ENCODE measurements at regions not wholly inside any gene's neighbourhood (a gene's known extent, or its start where the extent isn't known, plus 50 kb on each side); places are given as distances from the start of the nearest gene placed in this dataset.

DNA sequence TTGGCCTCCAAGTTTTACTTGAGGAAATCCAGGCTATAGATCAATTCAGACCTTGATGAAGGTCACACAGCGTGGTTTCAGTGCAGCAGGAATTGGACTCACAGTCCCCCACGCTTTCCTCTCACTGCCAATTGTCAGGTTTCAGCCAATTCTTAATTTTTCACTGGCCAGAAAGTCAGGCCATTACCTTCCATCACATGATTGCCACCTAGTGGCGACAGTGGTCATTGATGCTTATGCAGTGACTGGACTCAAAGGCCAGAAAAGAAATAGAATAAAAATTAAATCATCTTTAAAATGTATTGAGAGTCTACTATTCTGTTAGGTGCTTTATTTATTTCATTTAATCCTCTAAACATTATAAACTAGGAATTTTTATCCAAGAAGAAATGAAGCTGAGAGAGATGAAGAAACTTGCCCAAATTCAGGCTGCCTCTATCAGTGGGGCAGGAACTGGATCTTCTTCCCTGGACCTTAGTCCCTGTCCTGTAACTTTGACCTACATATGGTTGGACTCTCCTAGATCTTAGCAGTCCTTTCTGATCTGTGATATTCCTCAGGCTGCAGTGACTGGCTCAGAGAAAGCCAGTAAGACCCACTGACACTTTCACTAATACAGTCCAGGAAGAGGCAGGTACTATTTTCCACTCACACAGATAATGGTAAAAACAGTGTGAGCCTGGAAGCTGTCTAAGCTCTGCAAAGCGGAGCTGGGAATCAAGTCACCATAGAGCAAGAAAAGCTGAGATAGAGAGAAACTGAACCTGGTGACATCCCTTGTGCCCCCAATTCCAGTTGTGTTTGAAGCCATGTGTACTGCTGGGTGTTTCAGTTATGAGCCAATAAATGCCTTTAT, 133.3 kb downstream of the ELOVL4 start:
- no peak overlapping the region for H3K4me2 ChIP-seq
- no peaks in the 10 kb centered on the region for H4K20me1 ChIP-seq (ENCODE audit: insufficient read depth)
- no peaks in the 10 kb centered on the region for H3K79me2 ChIP-seq (ENCODE audit: insufficient read depth)
- DNase-seq = peak; percentile 68
- WGBS (ENCODE audit: low lambda C conversion rate) = 6% methylated on average over 4 of the region's 4 CpGs
- H3F3A ChIP-seq (replicated peaks; ENCODE audit: insufficient read depth) = no peaks in the 10 kb centered on the region
- H3K36me3 ChIP-seq (replicated peaks in 1 of 2; ENCODE audit: control insufficient read depth in 1 of 2, insufficient read depth in 2 of 2, low read length in 1 of 2) = no peaks in the 10 kb centered on the region
- no peak overlapping the region; a peak in 1 of 4 replicates for H3K4me3 ChIP-seq (ENCODE audit: low read depth in 2 of 2, low read length in 1 of 2)
- peaks cover 0 to 48% of the 10 kb centered on the region in 2 experiments; a peak in 3 of 4 replicates for H3K4me1 ChIP-seq (ENCODE audit: control insufficient read depth in 1 of 2, insufficient read depth in 2 of 2, low read depth in 1 of 2, low read length in 1 of 2)
- H3K9ac ChIP-seq = no peak overlapping the region
- no peaks in the 10 kb centered on the region for H3K27me3 ChIP-seq (ENCODE audit: insufficient read depth)
- POLR2A ChIA-PET = no interaction called here
- peak overlapping the region; percentile 65 for H2AFZ ChIP-seq (ENCODE audit: low read depth)
- H3K9me3 ChIP-seq = no peaks in the 10 kb centered on the region
- H3K9me2 ChIP-seq = no peaks in the 10 kb centered on the region
- CTCF ChIA-PET = interaction anchor here (0.6 to 2.8 kb wide), 40 partner anchors 10 to 736 kb away, joined by 3 to 74 read pairs (median 4); partner anchors contain the start of genes LCA5 and PHIP
- H3K27ac ChIP-seq (ENCODE audit: low read depth in 2 of 2, low read length in 1 of 2) = peak overlapping the region in 1 of 2 experiments; percentile 100; a peak in 2 of 4 replicates
- TF ChIP-seq SIN3A (IDR thresholded peaks at IDR 0.05; ENCODE audit: borderline replicate concordance, low read depth, low read length) (no peak), EZH2phosphoT487 (IDR thresholded peaks at IDR 0.05; ENCODE audit: borderline replicate concordance, low read depth) (no peak), EP300 (IDR thresholded peaks at IDR 0.05; ENCODE audit: borderline replicate concordance in 1 of 2, low read depth in 1 of 2, low read length in 1 of 2) (peak in 1 of 2 experiments; percentile 34; a peak in 1 of 4 replicates), TCF12 (IDR thresholded peaks at IDR 0.05) (no peak), TEAD4 (IDR thresholded peaks at IDR 0.05; ENCODE audit: borderline replicate concordance, insufficient read depth) (no peak), FOSL2 (IDR thresholded peaks at IDR 0.05; ENCODE audit: borderline replicate concordance, low read depth) (no peak), RAD21 (IDR thresholded peaks at IDR 0.05; ENCODE audit: low read length) (peak; percentile 98), FOXM1 (IDR thresholded peaks at IDR 0.05; ENCODE audit: low read depth) (no peak), RFX5 (IDR thresholded peaks at IDR 0.05; ENCODE audit: low read length) (no peak), RCOR1 (IDR thresholded peaks at IDR 0.05; ENCODE audit: low read length) (0 out of 2 replicates have a peak, but pooled peaks have one; percentile 12), SMC3 (IDR thresholded peaks at IDR 0.05; ENCODE audit: low read depth, low read length) (peak; percentile 92), ELF1 (IDR thresholded peaks at IDR 0.05) (no peak), GABPA (IDR thresholded peaks at IDR 0.05; ENCODE audit: low read depth) (no peak), NRF1 (IDR thresholded peaks at IDR 0.05; ENCODE audit: low read depth, low read length) (no peak)
- TF ChIP-seq, protein P1, sequence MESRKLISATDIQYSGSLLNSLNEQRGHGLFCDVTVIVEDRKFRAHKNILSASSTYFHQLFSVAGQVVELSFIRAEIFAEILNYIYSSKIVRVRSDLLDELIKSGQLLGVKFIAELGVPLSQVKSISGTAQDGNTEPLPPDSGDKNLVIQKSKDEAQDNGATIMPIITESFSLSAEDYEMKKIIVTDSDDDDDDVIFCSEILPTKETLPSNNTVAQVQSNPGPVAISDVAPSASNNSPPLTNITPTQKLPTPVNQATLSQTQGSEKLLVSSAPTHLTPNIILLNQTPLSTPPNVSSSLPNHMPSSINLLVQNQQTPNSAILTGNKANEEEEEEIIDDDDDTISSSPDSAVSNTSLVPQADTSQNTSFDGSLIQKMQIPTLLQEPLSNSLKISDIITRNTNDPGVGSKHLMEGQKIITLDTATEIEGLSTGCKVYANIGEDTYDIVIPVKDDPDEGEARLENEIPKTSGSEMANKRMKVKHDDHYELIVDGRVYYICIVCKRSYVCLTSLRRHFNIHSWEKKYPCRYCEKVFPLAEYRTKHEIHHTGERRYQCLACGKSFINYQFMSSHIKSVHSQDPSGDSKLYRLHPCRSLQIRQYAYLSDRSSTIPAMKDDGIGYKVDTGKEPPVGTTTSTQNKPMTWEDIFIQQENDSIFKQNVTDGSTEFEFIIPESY (IDR thresholded peaks at IDR 0.05; ENCODE audit: borderline replicate concordance, low read depth) = no peak
- TF ChIP-seq, protein P2, sequence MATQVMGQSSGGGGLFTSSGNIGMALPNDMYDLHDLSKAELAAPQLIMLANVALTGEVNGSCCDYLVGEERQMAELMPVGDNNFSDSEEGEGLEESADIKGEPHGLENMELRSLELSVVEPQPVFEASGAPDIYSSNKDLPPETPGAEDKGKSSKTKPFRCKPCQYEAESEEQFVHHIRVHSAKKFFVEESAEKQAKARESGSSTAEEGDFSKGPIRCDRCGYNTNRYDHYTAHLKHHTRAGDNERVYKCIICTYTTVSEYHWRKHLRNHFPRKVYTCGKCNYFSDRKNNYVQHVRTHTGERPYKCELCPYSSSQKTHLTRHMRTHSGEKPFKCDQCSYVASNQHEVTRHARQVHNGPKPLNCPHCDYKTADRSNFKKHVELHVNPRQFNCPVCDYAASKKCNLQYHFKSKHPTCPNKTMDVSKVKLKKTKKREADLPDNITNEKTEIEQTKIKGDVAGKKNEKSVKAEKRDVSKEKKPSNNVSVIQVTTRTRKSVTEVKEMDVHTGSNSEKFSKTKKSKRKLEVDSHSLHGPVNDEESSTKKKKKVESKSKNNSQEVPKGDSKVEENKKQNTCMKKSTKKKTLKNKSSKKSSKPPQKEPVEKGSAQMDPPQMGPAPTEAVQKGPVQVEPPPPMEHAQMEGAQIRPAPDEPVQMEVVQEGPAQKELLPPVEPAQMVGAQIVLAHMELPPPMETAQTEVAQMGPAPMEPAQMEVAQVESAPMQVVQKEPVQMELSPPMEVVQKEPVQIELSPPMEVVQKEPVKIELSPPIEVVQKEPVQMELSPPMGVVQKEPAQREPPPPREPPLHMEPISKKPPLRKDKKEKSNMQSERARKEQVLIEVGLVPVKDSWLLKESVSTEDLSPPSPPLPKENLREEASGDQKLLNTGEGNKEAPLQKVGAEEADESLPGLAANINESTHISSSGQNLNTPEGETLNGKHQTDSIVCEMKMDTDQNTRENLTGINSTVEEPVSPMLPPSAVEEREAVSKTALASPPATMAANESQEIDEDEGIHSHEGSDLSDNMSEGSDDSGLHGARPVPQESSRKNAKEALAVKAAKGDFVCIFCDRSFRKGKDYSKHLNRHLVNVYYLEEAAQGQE (IDR thresholded peaks at IDR 0.05; ENCODE audit: low read depth, low read length) = no peak
- TF ChIP-seq, protein P3, sequence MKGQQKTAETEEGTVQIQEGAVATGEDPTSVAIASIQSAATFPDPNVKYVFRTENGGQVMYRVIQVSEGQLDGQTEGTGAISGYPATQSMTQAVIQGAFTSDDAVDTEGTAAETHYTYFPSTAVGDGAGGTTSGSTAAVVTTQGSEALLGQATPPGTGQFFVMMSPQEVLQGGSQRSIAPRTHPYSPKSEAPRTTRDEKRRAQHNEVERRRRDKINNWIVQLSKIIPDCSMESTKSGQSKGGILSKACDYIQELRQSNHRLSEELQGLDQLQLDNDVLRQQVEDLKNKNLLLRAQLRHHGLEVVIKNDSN (IDR thresholded peaks at IDR 0.05; ENCODE audit: borderline replicate concordance, low read depth) = no peak
- TF ChIP-seq, protein P4, sequence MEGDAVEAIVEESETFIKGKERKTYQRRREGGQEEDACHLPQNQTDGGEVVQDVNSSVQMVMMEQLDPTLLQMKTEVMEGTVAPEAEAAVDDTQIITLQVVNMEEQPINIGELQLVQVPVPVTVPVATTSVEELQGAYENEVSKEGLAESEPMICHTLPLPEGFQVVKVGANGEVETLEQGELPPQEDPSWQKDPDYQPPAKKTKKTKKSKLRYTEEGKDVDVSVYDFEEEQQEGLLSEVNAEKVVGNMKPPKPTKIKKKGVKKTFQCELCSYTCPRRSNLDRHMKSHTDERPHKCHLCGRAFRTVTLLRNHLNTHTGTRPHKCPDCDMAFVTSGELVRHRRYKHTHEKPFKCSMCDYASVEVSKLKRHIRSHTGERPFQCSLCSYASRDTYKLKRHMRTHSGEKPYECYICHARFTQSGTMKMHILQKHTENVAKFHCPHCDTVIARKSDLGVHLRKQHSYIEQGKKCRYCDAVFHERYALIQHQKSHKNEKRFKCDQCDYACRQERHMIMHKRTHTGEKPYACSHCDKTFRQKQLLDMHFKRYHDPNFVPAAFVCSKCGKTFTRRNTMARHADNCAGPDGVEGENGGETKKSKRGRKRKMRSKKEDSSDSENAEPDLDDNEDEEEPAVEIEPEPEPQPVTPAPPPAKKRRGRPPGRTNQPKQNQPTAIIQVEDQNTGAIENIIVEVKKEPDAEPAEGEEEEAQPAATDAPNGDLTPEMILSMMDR (IDR thresholded peaks at IDR 0.05) = peak; percentile 94
- TF ChIP-seq, protein P5, sequence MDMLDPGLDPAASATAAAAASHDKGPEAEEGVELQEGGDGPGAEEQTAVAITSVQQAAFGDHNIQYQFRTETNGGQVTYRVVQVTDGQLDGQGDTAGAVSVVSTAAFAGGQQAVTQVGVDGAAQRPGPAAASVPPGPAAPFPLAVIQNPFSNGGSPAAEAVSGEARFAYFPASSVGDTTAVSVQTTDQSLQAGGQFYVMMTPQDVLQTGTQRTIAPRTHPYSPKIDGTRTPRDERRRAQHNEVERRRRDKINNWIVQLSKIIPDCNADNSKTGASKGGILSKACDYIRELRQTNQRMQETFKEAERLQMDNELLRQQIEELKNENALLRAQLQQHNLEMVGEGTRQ (IDR thresholded peaks at IDR 0.05; ENCODE audit: borderline replicate concordance, low read depth, low read length) = no peak
- TF ChIP-seq, protein P6, sequence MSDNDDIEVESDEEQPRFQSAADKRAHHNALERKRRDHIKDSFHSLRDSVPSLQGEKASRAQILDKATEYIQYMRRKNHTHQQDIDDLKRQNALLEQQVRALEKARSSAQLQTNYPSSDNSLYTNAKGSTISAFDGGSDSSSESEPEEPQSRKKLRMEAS (IDR thresholded peaks at IDR 0.05; ENCODE audit: low read depth) = no peak
- TF ChIP-seq, protein P7, sequence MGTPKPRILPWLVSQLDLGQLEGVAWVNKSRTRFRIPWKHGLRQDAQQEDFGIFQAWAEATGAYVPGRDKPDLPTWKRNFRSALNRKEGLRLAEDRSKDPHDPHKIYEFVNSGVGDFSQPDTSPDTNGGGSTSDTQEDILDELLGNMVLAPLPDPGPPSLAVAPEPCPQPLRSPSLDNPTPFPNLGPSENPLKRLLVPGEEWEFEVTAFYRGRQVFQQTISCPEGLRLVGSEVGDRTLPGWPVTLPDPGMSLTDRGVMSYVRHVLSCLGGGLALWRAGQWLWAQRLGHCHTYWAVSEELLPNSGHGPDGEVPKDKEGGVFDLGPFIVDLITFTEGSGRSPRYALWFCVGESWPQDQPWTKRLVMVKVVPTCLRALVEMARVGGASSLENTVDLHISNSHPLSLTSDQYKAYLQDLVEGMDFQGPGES (IDR thresholded peaks at IDR 0.05; ENCODE audit: low read depth, low read length) = no peak

Measured in SK-N-SH (cell line).